WTC11 (cell line): ENCODE measurements at regions not wholly inside any gene's neighbourhood (a gene's known extent, or its start where the extent isn't known, plus 50 kb on each side); places are given as distances from the start of the nearest gene placed in this dataset.

Source experiments
- CREM ChIP-seq: sonication (generic); formaldehyde crosslinking; IDR thresholded peaks from 2 replicates; pipeline ENCODE4 v1.8.1; 2022; ENCODE audit warnings: mild to moderate bottlenecking, missing genetic modification reagents, moderate library complexity
- JUN ChIP-seq: sonication (generic); formaldehyde crosslinking; IDR thresholded peaks from 2 replicates; pipeline ENCODE4 v1.8.0; 2023; ENCODE audit warnings: mild to moderate bottlenecking, missing genetic modification reagents
- NFYB ChIP-seq: sonication (generic); formaldehyde crosslinking; conservative IDR thresholded peaks from 2 replicates; pipeline ENCODE4 v1.8.0; 2022; ENCODE audit warnings: low read depth, missing genetic modification reagents
- SMAD4 ChIP-seq: sonication (generic); formaldehyde crosslinking; IDR thresholded peaks from 2 replicates; pipeline ENCODE4 v1.8.0; 2022; ENCODE audit warnings: mild to moderate bottlenecking, missing genetic modification reagents
- ZNF671 ChIP-seq: fragments of 250-450 bp; sonication (Bioruptor Pico); IDR thresholded peaks from 2 replicates; pipeline ENCODE4 v1.8.0; 2021; ENCODE audit warnings: mild to moderate bottlenecking
- TF ChIP-seq, protein P1 (sequence below): fragments of 200-600 bp; IDR thresholded peaks from 2 replicates; pipeline ENCODE4 v1.8.0; 2022; ENCODE audit warnings: antibody characterized with exemption
- TF ChIP-seq, protein P2 (sequence below): sonication (generic); formaldehyde crosslinking; IDR thresholded peaks from 2 replicates; pipeline ENCODE4 v1.8.1; 2023; ENCODE audit warnings: mild to moderate bottlenecking, missing genetic modification reagents
- TF ChIP-seq, protein P3 (sequence below): sonication (generic); formaldehyde crosslinking; IDR thresholded peaks from 2 replicates; pipeline ENCODE4 v1.8.0; 2022; ENCODE audit warnings: mild to moderate bottlenecking, missing genetic modification reagents
- TF ChIP-seq, protein P4 (sequence below): sonication (generic); formaldehyde crosslinking; conservative IDR thresholded peaks from 2 replicates; pipeline ENCODE4 v1.8.1; 2022; ENCODE audit warnings: mild to moderate bottlenecking, missing genetic modification reagents
- TF ChIP-seq, protein P5 (sequence below): sonication (generic); formaldehyde crosslinking; IDR thresholded peaks from 2 replicates; pipeline ENCODE4 v1.8.1; 2023; ENCODE audit warnings: mild to moderate bottlenecking, missing genetic modification reagents
- TF ChIP-seq, protein P6 (sequence below): sonication (generic); formaldehyde crosslinking; IDR thresholded peaks from 2 replicates; pipeline ENCODE4 v1.8.1; 2022; ENCODE audit warnings: missing genetic modification reagents, borderline replicate concordance

DNA sequence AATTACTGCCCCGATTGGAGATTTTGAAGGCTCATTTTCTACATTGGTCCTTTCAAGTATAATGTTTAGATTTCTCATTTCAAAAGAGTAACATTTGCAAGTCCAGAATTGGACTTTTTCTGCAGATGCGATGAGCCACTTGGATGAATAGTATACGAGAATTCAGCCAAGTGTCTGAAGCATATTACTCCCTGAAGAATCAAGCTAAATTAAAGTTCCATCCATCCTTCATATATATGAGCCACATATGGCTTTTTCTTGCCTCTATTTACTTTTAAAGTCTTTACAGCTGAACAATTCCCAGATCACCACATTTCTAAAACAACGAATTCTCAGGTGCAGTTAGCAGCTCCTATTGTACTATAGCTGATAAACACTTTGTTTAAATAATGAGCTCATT is 288.7 kb downstream of the CEMIP2 start:
- TF ChIP-seq, protein P1, sequence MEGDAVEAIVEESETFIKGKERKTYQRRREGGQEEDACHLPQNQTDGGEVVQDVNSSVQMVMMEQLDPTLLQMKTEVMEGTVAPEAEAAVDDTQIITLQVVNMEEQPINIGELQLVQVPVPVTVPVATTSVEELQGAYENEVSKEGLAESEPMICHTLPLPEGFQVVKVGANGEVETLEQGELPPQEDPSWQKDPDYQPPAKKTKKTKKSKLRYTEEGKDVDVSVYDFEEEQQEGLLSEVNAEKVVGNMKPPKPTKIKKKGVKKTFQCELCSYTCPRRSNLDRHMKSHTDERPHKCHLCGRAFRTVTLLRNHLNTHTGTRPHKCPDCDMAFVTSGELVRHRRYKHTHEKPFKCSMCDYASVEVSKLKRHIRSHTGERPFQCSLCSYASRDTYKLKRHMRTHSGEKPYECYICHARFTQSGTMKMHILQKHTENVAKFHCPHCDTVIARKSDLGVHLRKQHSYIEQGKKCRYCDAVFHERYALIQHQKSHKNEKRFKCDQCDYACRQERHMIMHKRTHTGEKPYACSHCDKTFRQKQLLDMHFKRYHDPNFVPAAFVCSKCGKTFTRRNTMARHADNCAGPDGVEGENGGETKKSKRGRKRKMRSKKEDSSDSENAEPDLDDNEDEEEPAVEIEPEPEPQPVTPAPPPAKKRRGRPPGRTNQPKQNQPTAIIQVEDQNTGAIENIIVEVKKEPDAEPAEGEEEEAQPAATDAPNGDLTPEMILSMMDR, result no peak
- no peak for TF ChIP-seq ZNF671
- TF ChIP-seq, protein P2, sequence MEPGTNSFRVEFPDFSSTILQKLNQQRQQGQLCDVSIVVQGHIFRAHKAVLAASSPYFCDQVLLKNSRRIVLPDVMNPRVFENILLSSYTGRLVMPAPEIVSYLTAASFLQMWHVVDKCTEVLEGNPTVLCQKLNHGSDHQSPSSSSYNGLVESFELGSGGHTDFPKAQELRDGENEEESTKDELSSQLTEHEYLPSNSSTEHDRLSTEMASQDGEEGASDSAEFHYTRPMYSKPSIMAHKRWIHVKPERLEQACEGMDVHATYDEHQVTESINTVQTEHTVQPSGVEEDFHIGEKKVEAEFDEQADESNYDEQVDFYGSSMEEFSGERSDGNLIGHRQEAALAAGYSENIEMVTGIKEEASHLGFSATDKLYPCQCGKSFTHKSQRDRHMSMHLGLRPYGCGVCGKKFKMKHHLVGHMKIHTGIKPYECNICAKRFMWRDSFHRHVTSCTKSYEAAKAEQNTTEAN (CRISPR knock-in tag), result no peak
- TF ChIP-seq NFYB (CRISPR knock-in tag), result no peak
- no peak for TF ChIP-seq JUN (CRISPR knock-in tag)
- TF ChIP-seq, protein P3, sequence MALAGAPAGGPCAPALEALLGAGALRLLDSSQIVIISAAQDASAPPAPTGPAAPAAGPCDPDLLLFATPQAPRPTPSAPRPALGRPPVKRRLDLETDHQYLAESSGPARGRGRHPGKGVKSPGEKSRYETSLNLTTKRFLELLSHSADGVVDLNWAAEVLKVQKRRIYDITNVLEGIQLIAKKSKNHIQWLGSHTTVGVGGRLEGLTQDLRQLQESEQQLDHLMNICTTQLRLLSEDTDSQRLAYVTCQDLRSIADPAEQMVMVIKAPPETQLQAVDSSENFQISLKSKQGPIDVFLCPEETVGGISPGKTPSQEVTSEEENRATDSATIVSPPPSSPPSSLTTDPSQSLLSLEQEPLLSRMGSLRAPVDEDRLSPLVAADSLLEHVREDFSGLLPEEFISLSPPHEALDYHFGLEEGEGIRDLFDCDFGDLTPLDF, result no peak
- TF ChIP-seq CREM, result no peak
- TF ChIP-seq, protein P4, sequence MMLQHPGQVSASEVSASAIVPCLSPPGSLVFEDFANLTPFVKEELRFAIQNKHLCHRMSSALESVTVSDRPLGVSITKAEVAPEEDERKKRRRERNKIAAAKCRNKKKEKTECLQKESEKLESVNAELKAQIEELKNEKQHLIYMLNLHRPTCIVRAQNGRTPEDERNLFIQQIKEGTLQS (CRISPR knock-in tag), result no peak
- TF ChIP-seq SMAD4 (CRISPR knock-in tag), result no peak
- TF ChIP-seq, protein P5, sequence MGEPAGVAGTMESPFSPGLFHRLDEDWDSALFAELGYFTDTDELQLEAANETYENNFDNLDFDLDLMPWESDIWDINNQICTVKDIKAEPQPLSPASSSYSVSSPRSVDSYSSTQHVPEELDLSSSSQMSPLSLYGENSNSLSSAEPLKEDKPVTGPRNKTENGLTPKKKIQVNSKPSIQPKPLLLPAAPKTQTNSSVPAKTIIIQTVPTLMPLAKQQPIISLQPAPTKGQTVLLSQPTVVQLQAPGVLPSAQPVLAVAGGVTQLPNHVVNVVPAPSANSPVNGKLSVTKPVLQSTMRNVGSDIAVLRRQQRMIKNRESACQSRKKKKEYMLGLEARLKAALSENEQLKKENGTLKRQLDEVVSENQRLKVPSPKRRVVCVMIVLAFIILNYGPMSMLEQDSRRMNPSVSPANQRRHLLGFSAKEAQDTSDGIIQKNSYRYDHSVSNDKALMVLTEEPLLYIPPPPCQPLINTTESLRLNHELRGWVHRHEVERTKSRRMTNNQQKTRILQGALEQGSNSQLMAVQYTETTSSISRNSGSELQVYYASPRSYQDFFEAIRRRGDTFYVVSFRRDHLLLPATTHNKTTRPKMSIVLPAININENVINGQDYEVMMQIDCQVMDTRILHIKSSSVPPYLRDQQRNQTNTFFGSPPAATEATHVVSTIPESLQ (CRISPR knock-in tag), result no peak
- TF ChIP-seq, protein P6, sequence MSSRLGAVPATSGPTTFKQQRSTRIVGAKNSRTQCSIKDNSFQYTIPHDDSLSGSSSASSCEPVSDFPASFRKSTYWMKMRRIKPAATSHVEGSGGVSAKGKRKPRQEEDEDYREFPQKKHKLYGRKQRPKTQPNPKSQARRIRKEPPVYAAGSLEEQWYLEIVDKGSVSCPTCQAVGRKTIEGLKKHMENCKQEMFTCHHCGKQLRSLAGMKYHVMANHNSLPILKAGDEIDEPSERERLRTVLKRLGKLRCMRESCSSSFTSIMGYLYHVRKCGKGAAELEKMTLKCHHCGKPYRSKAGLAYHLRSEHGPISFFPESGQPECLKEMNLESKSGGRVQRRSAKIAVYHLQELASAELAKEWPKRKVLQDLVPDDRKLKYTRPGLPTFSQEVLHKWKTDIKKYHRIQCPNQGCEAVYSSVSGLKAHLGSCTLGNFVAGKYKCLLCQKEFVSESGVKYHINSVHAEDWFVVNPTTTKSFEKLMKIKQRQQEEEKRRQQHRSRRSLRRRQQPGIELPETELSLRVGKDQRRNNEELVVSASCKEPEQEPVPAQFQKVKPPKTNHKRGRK (CRISPR knock-in tag), result no peak
